Epidermal melanocyte (primary cell): ENCODE measurements at regions not wholly inside any gene's neighbourhood (a gene's known extent, or its start where the extent isn't known, plus 50 kb on each side); places are given as distances from the start of the nearest gene placed in this dataset.
"Not testable (repeated sequence)": the region's sequence is repeated elsewhere in the genome, so short reads cannot be mapped to it uniquely, and the experiment has no call there.

Source experiments
- DNase-seq: peaks from one replicate; pipeline ENCODE4 v3.0.0; 2011; ENCODE audit warnings: low spot score; ENCODE audit not compliant: insufficient read length

DNA sequence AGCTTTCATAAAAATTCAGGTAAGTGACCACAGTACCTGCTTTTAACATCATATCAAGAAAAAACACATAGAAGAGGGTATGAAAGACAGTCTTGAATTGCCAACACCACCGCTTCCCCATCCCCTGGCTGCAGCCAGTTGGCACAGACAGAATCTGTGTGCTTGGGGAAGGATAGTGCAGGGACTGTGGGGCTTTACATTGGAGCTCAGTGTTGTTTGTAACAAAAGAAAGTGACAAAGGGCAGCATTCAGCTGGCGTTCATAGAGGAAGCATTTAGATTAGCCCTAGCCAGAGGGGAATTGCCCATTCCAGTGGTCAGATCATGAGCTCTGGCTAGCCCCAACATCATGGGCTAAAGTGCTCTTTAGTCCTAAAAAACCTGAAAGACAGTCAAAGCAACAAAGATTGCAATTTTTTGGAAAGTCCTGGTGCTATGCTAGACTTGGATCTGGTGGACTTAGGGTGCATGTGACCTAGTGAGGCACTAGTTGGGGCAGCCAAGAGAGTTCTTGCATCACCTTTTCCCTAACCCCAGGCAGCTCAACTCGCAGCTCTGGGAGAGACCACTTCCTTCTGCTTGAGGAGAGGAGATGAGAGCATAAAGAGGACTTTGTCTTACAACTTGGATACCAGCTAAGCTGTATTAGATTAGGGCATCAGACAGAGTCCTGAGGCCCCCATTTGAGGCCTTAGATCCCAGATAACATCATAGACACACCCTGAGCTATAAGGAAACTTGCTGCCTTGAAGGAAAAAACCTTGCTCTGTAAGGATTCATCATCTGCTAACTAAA, 1602.4 kb upstream of the ADGRL3 start:
- DNase-seq = no peak

DNA sequence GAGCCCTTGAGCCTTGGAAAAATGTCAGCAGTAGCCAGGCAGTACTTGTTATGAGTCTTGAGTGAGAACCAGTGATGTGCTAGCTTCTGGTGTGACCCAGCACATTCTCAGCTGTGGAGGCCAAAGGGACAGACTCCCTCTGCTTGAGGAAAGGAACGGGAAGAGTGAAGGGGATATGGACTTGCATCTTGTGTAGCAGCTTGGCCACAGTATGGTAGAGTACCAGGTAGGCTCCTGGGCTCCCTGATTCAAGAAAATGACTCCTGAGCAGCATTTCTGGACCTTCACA, 1601.9 kb upstream of the ADGRL3 start:
- DNase-seq = no peak

- DNase-seq = no peak
Measured at GRCh38 chr4:59608466-59608865, 1591.7 kb upstream of the ADGRL3 start.

DNA sequence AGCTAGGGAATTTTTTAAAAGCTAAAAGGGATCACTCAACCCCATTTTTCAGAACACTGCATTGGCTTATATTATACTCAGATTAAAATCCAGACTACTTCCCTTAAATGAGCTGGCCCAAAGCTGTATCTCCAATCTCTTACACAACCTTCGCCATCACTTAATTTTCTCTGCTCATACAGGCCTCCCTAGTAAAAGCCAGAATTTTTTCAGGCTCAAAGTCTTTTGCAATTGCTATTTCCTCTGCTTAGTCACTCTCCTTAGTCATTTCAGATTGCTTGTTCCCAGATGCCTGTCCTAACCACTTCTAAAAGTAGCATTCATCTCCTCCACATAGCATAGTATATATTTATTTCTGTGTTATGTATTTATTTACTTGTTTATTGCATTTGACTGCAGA, 1587.9 kb upstream of the ADGRL3 start:
- DNase-seq = peak; percentile 37

GRCh38 chr4:59615316-59615715, 1584.8 kb upstream of the ADGRL3 start:
- no peak for DNase-seq

DNA sequence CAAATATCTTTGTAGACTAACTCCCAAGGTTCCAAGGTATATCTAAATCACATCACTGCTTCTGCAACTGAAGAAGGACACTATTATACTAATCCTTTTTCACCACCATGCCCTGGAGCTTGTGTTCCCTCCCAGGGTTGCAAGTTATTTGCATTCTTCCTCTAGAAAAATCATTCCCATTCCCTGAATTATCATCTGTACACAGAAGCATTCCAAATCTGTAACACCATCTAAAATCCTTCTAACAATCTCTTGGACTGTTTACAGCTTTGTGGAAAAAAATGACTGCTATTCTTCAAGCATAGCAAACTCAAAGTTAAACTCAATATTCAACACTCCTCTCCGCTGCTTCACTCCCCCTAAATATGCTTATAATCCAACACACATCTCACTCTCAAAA, 1570.8 kb upstream of the ADGRL3 start:
- DNase-seq = no peak

GRCh38 chr4:59630235-59630634, 1569.9 kb upstream of the ADGRL3 start:
- DNase-seq = no peak

- no peak for DNase-seq
Measured at GRCh38 chr4:59630922-59631321, 1569.2 kb upstream of the ADGRL3 start.

DNA sequence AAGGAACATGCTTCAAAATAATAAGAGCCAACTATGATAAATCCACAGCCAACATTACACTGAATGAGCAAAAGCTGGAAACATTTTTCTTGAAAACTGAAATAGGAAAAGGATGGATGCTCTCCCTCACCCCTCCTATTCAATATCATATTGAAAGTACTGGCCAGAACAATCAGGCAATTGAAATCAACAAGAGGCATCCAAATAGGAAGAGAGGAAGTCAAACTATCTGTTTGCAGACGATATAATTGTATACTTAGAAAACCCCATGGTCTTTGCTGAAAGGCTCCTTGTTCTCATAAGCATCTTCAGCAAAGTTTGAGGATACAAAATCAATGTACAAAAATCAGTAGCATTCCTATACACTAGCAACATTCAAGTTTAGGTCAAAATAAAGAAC, 1562.5 kb upstream of the ADGRL3 start:
- no peak for DNase-seq

- DNase-seq = no peak
Measured at GRCh38 chr4:59643682-59644081, 1556.4 kb upstream of the ADGRL3 start.

DNA sequence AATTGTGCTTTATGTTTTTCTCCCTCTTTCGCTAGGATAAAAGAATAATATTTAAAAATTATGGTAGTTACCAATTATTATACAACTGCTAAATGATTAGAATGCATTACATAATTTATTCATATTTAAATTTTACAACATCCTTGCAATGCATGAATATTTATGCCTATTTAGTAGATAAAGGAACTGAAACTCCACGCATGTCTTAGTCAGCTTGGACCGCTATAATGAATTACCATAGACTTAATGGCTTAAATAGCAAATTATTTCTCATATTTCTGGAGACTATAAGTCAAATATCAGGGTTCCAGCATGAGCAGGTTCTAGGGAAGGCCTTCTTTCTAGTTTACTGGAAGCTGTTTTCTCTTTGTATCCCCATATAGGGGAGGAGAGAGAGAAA, 1555.4 kb upstream of the ADGRL3 start:
- DNase-seq = no peak

- DNase-seq = no peak
Measured at GRCh38 chr4:59646082-59646481, 1554.0 kb upstream of the ADGRL3 start.

DNA sequence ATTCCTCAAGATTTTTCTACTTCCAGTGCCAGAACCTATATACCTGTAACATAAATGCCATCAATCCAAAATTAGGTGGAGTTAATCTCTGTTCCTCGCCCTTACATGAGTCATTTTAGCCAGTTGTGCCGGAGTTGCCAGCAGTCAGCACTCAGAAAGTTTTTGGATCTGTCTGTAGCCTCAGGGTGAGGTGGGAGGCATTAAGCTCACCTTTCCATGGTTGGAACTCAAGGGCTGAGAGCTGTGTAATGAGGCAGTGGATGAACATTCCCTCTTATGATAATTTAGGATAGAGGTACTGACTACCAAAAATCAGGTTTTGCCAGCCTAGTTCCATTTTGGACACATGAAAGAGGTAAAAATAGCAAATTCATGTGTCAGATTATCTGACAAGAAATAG, 1553.1 kb upstream of the ADGRL3 start:
- no peak for DNase-seq

- DNase-seq = no peak
Measured at GRCh38 chr4:59647500-59647899, 1552.6 kb upstream of the ADGRL3 start.

DNA sequence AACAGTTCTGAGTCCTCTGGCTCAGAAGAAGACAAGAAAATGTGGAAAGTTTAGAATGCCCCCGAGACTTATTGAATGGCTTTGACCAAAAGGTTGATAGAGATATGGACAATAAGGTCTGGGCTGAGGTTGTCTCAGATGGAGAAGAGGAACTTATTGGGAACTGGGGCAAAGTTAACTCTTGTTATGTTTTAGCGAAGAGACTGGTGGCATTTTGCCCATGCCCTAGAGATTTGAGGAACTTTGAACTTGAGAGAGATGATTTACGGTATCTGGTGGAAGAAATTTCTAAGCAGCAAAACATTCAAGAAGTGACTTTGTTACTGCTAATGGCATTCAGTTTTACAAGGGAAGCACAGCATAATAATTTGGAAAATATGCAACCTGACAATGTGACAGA, 1549.3 kb upstream of the ADGRL3 start:
- no peak for DNase-seq

DNA sequence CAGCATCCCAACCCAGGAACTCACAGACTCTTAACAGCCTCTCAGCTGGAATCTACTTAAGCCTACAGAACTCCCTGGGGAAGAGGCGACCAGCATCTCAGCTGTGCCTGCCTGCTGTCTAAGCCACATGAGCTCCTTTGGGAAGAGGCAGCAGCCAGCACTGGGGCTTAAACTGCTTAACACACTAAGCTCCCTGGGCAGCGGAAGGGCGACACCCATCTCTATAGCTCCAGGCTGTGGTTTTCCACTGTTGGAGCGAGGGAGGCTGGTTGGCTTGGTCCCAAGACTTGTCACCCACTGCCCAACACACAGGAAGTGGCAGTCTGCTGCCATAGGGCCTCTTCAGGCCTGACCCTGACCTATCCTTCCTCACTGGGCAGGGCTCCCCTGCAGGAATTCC, 1544.1 kb upstream of the ADGRL3 start:
- DNase-seq = no peak

GRCh38 chr4:59664771-59665170, 1535.4 kb upstream of the ADGRL3 start:
- DNase-seq = no peak

DNA sequence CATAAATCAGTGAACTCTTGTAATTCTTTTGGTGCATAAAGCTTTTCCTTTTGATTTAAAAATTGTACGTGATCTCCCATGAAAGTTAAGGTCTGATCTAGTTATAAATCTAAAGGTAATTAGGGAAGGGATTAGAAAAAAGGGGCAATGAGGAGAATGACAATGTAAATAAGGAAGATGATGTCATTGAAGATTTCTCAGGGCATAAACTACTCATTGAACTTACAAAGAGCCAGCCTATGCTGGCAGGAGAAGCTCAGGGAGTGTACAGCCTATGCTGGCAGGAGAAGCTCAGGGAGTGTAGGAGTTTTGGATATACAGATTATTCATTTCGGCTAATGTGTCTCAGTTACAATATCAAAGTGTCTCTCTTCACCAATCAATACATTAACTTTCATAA, 1533.5 kb upstream of the ADGRL3 start:
- DNase-seq = no peak

GRCh38 chr4:59671037-59671436, 1529.1 kb upstream of the ADGRL3 start:
- DNase-seq = no peak

DNA sequence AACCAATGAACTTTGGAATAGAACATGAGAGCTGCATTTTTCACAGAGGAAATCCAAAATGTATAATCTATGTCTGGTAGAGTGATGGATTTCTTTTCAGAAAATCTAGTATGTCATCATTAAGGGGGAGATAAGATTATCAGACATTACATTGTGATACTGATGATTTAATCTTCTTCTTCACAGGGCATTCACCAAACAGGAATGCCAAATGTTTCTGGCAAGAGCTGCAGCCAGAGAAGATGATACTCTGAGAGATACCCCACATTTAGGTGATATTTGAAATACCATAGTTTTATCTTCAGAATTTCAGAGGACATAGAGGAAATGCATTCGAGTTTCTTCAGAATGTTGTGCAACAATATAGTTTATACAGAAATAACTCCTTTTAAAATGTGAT, 1523.7 kb upstream of the ADGRL3 start:
- no peak for DNase-seq

- not testable (repeated sequence) for DNase-seq
Measured at GRCh38 chr4:59676992-59677391, 1523.1 kb upstream of the ADGRL3 start.

GRCh38 chr4:59685626-59686025, 1514.5 kb upstream of the ADGRL3 start:
- DNase-seq = no peak

- no peak for DNase-seq
Measured at GRCh38 chr4:59689149-59689548, 1511.0 kb upstream of the ADGRL3 start.
